ENCODE measurements at regions not wholly inside any gene's neighbourhood (a gene's known extent, or its start where the extent isn't known, plus 50 kb on each side); places are given as distances from the start of the nearest gene placed in this dataset.

GRCh38 chr21:27646056-27646455, 679.2 kb upstream of the ADAMTS5 start:
- no peak for TF ChIP-seq CTCF (IDR thresholded peaks at IDR 0.05)
- no peak for TF ChIP-seq POLR2A (IDR thresholded peaks at IDR 0.05)

All from uterus (tissue), 2 donors.